HG03196 (cell line): ENCODE measurements at regions not wholly inside any gene's neighbourhood (a gene's known extent, or its start where the extent isn't known, plus 50 kb on each side); places are given as distances from the start of the nearest gene placed in this dataset.

Source experiments
- ATAC-seq: cut with Tn5 transposase; IDR thresholded peaks from one replicate; pipeline ENCODE4 v1.9.1; 2021; ENCODE audit not compliant: unreplicated experiment

GRCh38 chr13:67867206-67867605 lies 637.1 kb upstream of the PCDH9 start:
- no peak for ATAC-seq

GRCh38 chr13:67860315-67860714 lies 630.2 kb upstream of the PCDH9 start:
- ATAC-seq = no peak

- ATAC-seq = no peak
Observed at GRCh38 chr13:67859904-67860303, 629.8 kb upstream of the PCDH9 start.

- no peak for ATAC-seq
Observed at GRCh38 chr13:67857581-67858310, 627.6 kb upstream of the PCDH9 start.

- ATAC-seq = no peak
Observed at GRCh38 chr13:67856955-67857354, 626.8 kb upstream of the PCDH9 start.

GRCh38 chr13:67855741-67856238 lies 625.7 kb upstream of the PCDH9 start:
- no peak for ATAC-seq

- no peak for ATAC-seq
Observed at GRCh38 chr13:67854990-67855389, 624.9 kb upstream of the PCDH9 start.

- ATAC-seq = no peak
Observed at GRCh38 chr13:67844574-67844973, 614.4 kb upstream of the PCDH9 start.

GRCh38 chr13:67841071-67841470 lies 610.9 kb upstream of the PCDH9 start:
- ATAC-seq = no peak

GRCh38 chr13:67833564-67833963 lies 603.4 kb upstream of the PCDH9 start:
- no peak for ATAC-seq

- ATAC-seq = no peak
Observed at GRCh38 chr13:67829641-67830040, 599.5 kb upstream of the PCDH9 start.

- ATAC-seq = no peak
Observed at GRCh38 chr13:67827992-67828391, 597.9 kb upstream of the PCDH9 start.

- ATAC-seq = no peak
Observed at GRCh38 chr13:67821606-67822005, 591.5 kb upstream of the PCDH9 start.

GRCh38 chr13:67806796-67807195 lies 576.7 kb upstream of the PCDH9 start:
- ATAC-seq = no peak

- no peak for ATAC-seq
Observed at GRCh38 chr13:67803118-67803517, 573.0 kb upstream of the PCDH9 start.

- no peak for ATAC-seq
Observed at GRCh38 chr13:67792151-67792676, 562.1 kb upstream of the PCDH9 start.

GRCh38 chr13:67791047-67791446 lies 560.9 kb upstream of the PCDH9 start:
- ATAC-seq = no peak

- no peak for ATAC-seq
Observed at GRCh38 chr13:67776151-67776550, 546.0 kb upstream of the PCDH9 start.

- ATAC-seq = no peak
Observed at GRCh38 chr13:67775359-67775758, 545.2 kb upstream of the PCDH9 start.

GRCh38 chr13:67772807-67773453 lies 542.8 kb upstream of the PCDH9 start:
- no peak for ATAC-seq

GRCh38 chr13:67771106-67771505 lies 541.0 kb upstream of the PCDH9 start:
- ATAC-seq = no peak

- no peak for ATAC-seq
Observed at GRCh38 chr13:67769987-67770341, 539.8 kb upstream of the PCDH9 start.
